8988T (cell line): ENCODE measurements at regions not wholly inside any gene's neighbourhood (a gene's known extent, or its start where the extent isn't known, plus 50 kb on each side); places are given as distances from the start of the nearest gene placed in this dataset.

Source experiments
- DNase-seq: peaks from one replicate; pipeline ENCODE4 v3.0.0; 2011

DNA sequence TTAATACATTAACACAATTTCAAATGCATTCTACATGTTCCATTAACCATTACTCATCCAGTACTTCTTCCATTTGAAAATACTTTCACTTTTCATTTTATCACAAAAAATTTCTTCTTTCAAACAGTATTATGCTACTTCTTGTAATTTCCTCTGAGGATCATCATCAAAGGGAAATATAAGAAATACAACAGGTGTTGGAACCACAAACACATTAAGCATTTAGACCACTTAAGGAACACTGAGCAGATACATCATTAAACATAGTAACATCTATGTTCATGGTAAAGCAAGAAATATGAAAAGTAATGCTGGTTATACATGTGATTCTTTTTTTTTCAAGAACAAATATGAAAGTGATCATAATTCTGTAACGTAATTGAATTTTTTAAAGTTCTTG, 2207.0 kb downstream of the ARAP2 start:
- DNase-seq, result no peak

DNA sequence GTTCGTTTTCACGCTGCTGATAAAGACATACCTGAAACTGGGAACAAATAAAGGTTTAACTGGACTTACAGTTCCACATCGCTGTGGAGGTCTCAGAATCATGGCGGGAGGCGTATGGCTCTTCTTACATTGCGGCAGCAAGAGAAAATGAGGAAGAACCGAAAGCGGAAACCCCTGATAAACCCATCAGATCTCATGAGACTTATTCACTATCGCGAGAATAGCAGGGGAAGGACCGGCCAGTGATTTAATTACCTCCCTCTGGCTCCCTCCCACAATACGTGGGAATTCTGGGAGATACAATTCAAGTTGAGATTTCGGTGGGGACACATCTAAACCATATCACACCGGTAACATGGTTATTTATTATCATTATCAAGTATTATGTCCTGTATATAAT, 2204.5 kb downstream of the ARAP2 start:
- no peak for DNase-seq

GRCh38 chr4:34043131-34043530, 2201.2 kb downstream of the ARAP2 start:
- DNase-seq, result no peak

- no peak for DNase-seq
These were observed 2197.7 kb downstream of the ARAP2 start for GRCh38 chr4:34046580-34046979.

- no peak for DNase-seq
These were observed 2197.0 kb downstream of the ARAP2 start for GRCh38 chr4:34047363-34047762.

- no peak for DNase-seq
These were observed 2178.2 kb downstream of the ARAP2 start for GRCh38 chr4:34066126-34066525.

DNA sequence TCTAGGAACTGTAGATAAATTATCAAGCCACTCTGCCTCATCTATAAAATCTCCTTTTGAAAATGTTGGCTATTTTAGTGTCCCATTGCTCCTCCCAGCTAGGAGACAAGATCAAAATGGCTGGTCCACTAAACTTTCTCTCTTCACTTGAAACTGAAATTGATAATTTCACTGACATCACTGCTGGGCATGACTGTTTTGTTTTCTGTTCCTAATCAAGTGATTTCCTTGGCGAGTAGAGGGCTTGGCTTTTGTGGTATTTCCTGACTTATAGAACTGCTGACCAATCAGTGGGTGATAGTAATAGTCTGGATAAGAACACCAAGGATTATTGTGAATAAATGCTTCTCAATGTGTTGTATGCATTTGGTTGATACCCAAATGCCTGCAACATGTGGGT, 2152.9 kb downstream of the ARAP2 start:
- DNase-seq, result no peak

DNA sequence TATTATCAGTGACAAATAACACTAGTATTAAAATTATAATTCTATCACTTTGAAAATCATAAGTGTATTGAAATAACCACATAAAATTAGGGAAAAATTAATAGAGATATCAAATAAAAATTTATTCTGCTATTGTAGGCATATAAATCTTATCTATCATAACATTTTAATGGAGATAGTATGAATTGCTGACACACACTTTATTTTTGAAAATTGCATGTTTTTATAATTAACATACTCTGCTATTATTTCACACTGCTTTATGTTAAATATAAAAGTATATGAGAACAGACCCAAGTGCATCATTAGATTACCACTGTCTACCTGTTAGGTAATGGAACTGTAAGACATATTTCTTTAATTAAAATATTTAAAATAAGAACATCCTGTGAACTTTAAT, 2150.2 kb downstream of the ARAP2 start:
- DNase-seq, result no peak

DNA sequence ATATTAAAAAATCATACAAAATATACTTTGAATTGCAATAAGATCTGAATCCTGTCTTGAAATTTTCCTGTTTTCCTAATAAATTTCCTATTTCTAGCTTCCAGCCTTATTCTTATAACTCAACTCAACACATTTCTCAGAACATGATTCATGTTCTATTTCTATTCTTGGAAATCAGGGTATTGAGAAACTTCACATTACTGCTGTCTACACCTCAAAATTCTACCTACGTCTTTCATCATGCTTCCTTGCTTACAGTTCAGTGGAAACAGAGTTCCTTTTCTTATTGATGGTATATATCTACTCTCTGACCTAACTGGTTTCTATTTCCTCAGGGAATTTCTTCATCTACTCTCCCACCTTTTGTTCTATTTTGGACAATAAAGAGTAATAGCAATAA, 2139.0 kb downstream of the ARAP2 start:
- no peak for DNase-seq

- DNase-seq, result no peak
These were observed 2135.9 kb downstream of the ARAP2 start for GRCh38 chr4:34108391-34108790.

- DNase-seq, result no peak
These were observed 2131.7 kb downstream of the ARAP2 start for GRCh38 chr4:34112573-34112972.

DNA sequence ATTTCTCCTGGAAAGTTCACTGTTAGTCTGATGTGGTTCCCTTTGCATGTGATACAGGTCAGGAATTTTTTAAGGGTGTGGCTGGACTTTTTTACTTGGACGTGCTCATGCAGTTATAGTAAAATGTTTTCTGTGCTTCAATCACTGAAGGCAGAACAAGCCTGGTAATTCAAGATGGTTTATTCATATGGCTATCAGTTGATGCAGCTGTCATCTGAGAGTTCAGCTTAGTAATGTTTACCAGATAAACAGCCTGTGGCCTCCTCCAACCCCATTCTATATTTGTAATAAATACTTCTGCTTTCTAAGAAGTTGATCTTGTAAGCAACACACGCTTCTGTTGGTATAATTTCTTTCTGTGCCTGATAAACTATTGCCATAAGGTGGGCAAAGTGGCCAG, 2105.9 kb downstream of the ARAP2 start:
- DNase-seq, result no peak

DNA sequence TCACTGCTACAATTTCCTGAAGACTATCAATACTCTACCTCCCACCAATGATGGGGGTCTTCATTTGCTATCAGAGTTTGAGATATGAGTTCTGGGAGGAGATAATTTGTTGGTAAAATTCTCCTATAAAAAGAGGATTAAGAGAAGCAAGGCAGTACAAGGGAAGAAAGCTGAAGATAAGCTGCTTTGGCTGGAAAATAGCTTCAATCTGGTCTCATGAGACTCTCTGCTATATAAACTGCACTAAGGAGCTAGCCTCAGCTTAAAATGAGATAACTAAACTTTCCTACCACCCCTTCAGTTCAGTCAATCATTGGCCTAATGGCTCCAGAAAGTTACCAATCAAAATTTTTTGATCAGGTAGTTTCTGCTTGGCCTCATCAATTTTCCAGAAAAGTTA, 2105.0 kb downstream of the ARAP2 start:
- no peak for DNase-seq

DNA sequence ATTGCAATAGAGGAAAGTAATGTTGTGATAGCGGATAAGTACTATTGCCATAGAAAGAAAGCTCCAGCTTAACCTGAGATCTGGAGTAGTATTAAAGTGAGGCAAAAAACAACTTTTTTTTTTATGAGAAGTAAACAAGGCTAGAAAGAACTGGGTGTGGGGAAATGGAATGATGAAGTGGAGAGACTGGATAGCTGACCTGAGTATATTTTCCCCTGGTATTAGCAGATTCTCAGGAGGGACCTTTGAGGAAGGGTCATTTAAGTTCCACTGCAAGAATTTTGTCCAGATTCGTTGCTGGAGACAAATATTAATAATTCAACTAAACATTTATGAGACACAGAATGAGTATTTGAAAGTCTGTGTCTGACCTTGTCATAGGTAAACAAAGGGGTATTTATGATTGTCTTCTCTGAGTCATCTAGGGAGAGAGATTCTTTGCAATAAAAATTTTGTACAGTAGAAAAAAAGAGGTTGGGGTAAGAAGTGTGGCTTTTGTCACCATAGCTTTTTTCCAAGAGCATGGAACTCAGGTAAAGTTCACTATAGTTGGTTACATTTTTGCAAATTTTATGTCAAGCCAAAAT, 2095.9 kb downstream of the ARAP2 start:
- no peak for DNase-seq

GRCh38 chr4:34157547-34157946, 2086.8 kb downstream of the ARAP2 start:
- no peak for DNase-seq

DNA sequence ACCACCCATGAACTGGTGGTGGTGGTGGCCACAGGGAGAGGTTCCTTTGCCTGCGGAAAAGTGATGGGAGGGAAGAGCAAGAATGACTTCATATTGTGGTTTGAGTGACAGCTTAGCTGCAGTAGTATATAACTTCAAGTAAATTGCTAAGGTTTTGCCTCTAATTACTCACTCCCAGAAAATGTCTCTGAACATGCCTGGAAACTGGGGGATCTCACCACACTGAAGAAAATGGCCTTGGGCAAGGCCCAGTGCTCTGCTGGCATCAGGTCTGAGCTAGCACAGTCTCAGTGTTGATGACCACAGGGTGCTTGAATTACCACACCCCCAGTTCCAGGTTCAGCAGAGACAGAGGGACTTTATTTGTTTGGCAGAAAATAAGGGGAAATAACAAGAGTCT, 2085.4 kb downstream of the ARAP2 start:
- DNase-seq, result no peak

DNA sequence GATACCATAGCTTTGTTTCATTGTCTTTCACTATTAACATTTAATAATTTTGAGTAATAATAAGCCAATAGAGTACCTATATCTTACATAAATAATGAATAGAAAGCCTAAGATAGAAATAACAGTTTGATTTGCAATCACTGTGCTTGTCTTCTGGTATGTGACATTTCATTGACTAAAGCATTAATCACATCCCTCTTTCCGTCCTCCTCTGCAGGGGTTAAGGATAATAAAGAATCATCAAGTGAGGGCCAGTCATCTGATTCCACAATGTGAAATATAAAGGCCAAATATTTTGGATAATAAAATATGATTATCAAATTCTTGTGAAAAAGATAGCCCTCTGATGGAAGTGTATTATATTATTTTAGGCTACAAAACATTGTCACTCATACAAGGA, 2073.4 kb downstream of the ARAP2 start:
- no peak for DNase-seq

- no peak for DNase-seq
These were observed 2067.7 kb downstream of the ARAP2 start for GRCh38 chr4:34176609-34177008.

GRCh38 chr4:34178476-34178875, 2065.8 kb downstream of the ARAP2 start:
- no peak for DNase-seq

DNA sequence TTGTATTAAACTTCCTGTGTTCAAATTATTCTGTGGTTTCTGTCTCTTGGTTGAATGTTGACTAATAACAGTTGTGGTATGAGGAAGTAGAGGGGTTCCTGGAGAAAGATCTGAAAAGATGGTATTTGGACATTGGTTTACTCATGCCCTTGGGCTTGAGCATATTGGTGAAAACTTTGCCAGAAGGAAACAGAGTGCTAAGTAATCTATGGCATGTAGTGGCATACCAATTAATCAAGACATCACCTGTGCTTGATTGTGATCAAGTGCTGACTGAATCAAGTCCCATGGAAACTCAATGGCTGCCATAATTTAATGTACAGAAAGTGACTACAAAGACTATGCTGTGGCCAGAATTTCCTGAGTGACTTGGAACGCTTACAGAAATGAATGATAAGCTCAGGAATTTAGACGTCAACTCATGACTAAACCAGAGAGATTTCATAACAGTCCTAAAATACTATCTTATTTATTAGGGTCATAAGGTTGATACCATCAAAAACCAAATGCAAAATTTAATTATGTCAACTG, 2062.9 kb downstream of the ARAP2 start:
- no peak for DNase-seq

DNA sequence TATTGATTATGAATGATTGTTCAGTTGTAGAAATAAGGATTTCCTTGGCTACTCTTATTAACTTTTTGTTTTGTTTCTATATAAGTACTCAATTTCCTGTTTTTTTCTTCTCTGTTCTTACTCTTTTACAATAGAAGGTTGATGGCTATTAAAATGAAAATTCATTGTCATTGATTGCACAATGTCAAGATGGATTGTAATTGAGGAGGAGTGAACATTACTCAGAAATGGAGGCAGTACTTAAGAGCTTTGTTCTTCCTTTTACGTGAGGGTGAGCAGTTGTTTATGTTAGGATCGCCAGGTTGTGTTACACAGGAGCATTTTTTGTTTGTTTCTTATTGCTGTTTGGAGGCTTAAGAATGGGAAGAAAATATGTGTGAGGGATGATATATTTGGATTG, 2062.4 kb downstream of the ARAP2 start:
- no peak for DNase-seq

DNA sequence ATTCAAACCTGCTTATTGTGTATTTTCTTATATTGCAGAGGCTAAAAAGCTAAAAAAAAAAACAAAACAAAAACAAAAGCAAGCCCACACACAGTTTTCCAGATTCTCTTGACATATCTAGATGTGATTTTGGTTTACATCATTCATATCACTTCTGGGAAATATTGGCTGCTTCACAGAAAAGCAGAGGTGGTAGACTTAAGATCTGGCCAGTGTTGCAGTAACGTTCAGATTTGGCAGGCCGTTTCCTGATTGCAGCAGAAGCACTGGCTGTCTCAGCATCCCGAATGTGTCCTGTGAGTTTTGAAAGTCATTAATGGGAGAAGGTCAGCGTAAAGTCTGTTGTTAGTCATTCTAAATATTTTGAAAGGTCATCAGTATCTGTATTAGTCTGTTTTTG, 2062.0 kb downstream of the ARAP2 start:
- DNase-seq, result no peak

DNA sequence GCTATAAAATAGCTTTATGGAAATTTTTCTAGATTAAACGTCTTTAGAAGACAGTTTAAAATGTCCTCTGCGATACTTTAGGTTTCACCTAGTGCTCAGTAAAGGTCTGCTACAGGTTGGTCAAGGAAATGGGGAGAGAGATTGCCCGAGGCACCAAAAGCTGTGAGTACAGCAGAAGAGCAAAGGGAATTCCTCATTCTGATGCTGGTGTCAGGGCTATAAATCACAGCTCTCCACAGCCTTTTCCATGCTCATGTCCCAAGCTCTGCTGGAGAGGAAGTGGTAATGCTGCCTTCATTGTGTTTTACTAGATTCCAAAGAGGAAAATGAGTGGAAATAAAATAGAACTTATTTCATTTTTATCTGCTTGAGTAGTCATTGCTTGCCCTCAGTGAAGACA, 2060.4 kb downstream of the ARAP2 start:
- no peak for DNase-seq

- DNase-seq, result no peak
These were observed 2057.3 kb downstream of the ARAP2 start for GRCh38 chr4:34187056-34187455.

GRCh38 chr4:34191443-34191842, 2052.9 kb downstream of the ARAP2 start:
- no peak for DNase-seq
